ENCODE measurements at regions not wholly inside any gene's neighbourhood (a gene's known extent, or its start where the extent isn't known, plus 50 kb on each side); places are given as distances from the start of the nearest gene placed in this dataset.

GRCh38 chr22:26945565-26945964 lies 288.2 kb downstream of the MIAT start:
- Mint-ChIP-seq H3K36me3 (ENCODE audit: insufficient read depth in 1 of 3, low read depth in 3 of 3) (no peaks in the 10 kb centered on the region), H3K27me3 (ENCODE audit: low read depth) (peaks cover 13% of the 10 kb centered on the region), H3K4me1 (peaks cover 12 to 18% of the 10 kb centered on the region in 2 experiments), H3K27ac (no peak overlapping the region), H3K4me3 (no peak overlapping the region), H3K9me3 (no peaks in the 10 kb centered on the region)
- Histone ChIP-seq H3K56ac (ENCODE audit: insufficient read length, low read depth, low read length) (no peak overlapping the region), H2BK15ac (ENCODE audit: low read depth, low read length) (no peak overlapping the region), H3K79me2 (ENCODE audit: insufficient read depth, low read length) (no peaks in the 10 kb centered on the region), H3K18ac (ENCODE audit: insufficient read length, low read depth, low read length) (no peak overlapping the region), H3K27me3 (ENCODE audit: insufficient read depth, low read length) (no peaks in the 10 kb centered on the region), H4K8ac (replicated peaks; ENCODE audit: insufficient read length, low read depth, low read length) (no peak overlapping the region), H3K14ac (ENCODE audit: insufficient read depth, low read length) (no peak overlapping the region), H2BK20ac (ENCODE audit: low read depth, low read length, poor library complexity, severe bottlenecking) (no peak overlapping the region), H2AFZ (ENCODE audit: low read length) (no peak overlapping the region), H2BK12ac (ENCODE audit: insufficient read length, low read depth, low read length) (no peak overlapping the region), H3K79me1 (ENCODE audit: insufficient read depth, low read depth, low read length, poor library complexity, severe bottlenecking) (no peaks in the 10 kb centered on the region), H3K4ac (ENCODE audit: low read depth, low read length) (no peak overlapping the region), H3T11ph (ENCODE audit: low read length) (no peak overlapping the region), H4K20me1 (ENCODE audit: control insufficient read depth, insufficient read depth, insufficient read length) (no peaks in the 10 kb centered on the region), H3K23ac (ENCODE audit: insufficient read length, low read depth, low read length) (no peak overlapping the region), H3K4me2 (ENCODE audit: insufficient read depth, insufficient read length, low read length) (no peak overlapping the region), H2BK5ac (ENCODE audit: insufficient read length, low read length) (no peak overlapping the region), H3K9me3 (ENCODE audit: control insufficient read depth, low read depth, low read length) (no peaks in the 10 kb centered on the region), H3K27ac (ENCODE audit: insufficient read length, low read depth, low read length) (no peak overlapping the region), H2AK5ac (ENCODE audit: insufficient read length, low read length) (no peak overlapping the region), H3K9ac (ENCODE audit: extremely low read depth, insufficient read length, low read length) (no peak overlapping the region), H3K4me1 (ENCODE audit: insufficient read depth, low read length) (no peaks in the 10 kb centered on the region), H3K23me2 (ENCODE audit: insufficient read length, low read depth, low read length, poor library complexity, severe bottlenecking) (no peaks in the 10 kb centered on the region), H2BK120ac (ENCODE audit: low read depth, low read length, poor library complexity, severe bottlenecking) (no peak overlapping the region), H4K5ac (ENCODE audit: insufficient read length, low read depth, low read length) (no peak overlapping the region), H4K91ac (ENCODE audit: insufficient read length, low read depth, low read length) (no peak overlapping the region)
- DNase-seq: no peak
- WGBS (ENCODE audit: extremely low coverage, insufficient read length, low lambda C conversion rate): no CpG with 5 or more reads among the region's 1 CpG
- TF ChIP-seq CTCF (conservative IDR thresholded peaks at IDR 0.05): no peak
